ENCODE measurements at regions not wholly inside any gene's neighbourhood (a gene's known extent, or its start where the extent isn't known, plus 50 kb on each side); places are given as distances from the start of the nearest gene placed in this dataset.

DNA sequence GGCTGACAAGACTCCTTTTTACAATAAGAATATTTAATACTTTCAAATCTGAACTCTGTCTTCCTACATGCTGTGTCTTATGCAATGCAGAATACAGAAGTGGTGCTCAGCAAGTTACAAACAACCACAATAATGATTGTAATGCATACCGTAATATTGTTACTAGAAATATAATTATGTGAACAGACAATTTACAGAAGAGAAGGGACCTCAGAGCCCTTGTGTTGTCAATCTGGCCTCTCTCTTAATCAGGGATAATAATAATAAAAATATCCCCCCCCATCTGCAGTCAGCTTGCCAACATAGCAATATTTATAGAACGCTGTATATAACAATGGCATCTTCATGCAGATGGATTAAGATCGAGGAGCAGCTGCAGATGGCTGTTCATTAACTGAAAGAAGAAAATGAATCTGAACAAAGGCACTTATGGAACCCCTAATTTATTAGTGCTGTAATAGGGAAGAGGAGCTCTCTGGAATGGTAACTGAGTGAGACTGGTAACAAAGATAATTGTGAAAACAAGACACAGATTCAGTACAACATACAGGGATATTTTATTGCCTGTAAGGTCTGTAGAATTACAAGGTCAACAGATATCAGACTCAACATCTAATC lies 106.3 kb downstream of the TMEM26 start:
- Histone ChIP-seq H3K9me3 (no peaks in the 10 kb centered on the region), H3K27ac (no peak overlapping the region), H3K4me1 (no peaks in the 10 kb centered on the region), H3K36me3 (no peaks in the 10 kb centered on the region), H3K27me3 (no peaks in the 10 kb centered on the region), H3K4me3 (no peak overlapping the region)
- intact Hi-C loops (cut with DNase I) = no loop called here
- DNase-seq (ENCODE audit: extremely low spot score in 2 of 2) = no peak
- TF ChIP-seq, protein P1, sequence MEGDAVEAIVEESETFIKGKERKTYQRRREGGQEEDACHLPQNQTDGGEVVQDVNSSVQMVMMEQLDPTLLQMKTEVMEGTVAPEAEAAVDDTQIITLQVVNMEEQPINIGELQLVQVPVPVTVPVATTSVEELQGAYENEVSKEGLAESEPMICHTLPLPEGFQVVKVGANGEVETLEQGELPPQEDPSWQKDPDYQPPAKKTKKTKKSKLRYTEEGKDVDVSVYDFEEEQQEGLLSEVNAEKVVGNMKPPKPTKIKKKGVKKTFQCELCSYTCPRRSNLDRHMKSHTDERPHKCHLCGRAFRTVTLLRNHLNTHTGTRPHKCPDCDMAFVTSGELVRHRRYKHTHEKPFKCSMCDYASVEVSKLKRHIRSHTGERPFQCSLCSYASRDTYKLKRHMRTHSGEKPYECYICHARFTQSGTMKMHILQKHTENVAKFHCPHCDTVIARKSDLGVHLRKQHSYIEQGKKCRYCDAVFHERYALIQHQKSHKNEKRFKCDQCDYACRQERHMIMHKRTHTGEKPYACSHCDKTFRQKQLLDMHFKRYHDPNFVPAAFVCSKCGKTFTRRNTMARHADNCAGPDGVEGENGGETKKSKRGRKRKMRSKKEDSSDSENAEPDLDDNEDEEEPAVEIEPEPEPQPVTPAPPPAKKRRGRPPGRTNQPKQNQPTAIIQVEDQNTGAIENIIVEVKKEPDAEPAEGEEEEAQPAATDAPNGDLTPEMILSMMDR (IDR thresholded peaks at IDR 0.05) = no peak
- TF ChIP-seq POLR2AphosphoS5 (IDR thresholded peaks at IDR 0.05; ENCODE audit: insufficient read depth in 1 of 2, low read depth in 1 of 2) (no peak), POLR2A (IDR thresholded peaks at IDR 0.05) (no peak)

- Histone ChIP-seq H3K36me3 (no peaks in the 10 kb centered on the region), H3K27me3 (no peaks in the 10 kb centered on the region), H3K4me1 (no peaks in the 10 kb centered on the region), H3K27ac (no peak overlapping the region), H3K9me3 (no peaks in the 10 kb centered on the region), H3K4me3 (no peak overlapping the region)
- DNase-seq (ENCODE audit: extremely low spot score in 2 of 2) = no peak
- intact Hi-C loops (cut with DNase I) = no loop called here
- TF ChIP-seq POLR2A (IDR thresholded peaks at IDR 0.05) (no peak), POLR2AphosphoS5 (IDR thresholded peaks at IDR 0.05; ENCODE audit: insufficient read depth in 1 of 2, low read depth in 1 of 2) (no peak)
- TF ChIP-seq, protein P1 (IDR thresholded peaks at IDR 0.05) = no peak
Observed at GRCh38 chr10:61343796-61344195, 109.4 kb downstream of the TMEM26 start.

- intact Hi-C loops (cut with DNase I) = no loop called here
- no peaks in the 10 kb centered on the region for H3K4me1 ChIP-seq
- no peak for DNase-seq (ENCODE audit: extremely low spot score in 2 of 2)
Observed at GRCh38 chr10:61342858-61343572, 110.2 kb downstream of the TMEM26 start.

GRCh38 chr10:61341008-61341407 lies 112.2 kb downstream of the TMEM26 start:
- intact Hi-C loops (cut with DNase I) = no loop called here
- Histone ChIP-seq H3K4me1 (no peaks in the 10 kb centered on the region), H3K36me3 (no peaks in the 10 kb centered on the region), H3K4me3 (no peak overlapping the region), H3K27me3 (no peaks in the 10 kb centered on the region), H3K9me3 (no peaks in the 10 kb centered on the region), H3K27ac (no peak overlapping the region)
- TF ChIP-seq, protein P1 (IDR thresholded peaks at IDR 0.05) = no peak
- TF ChIP-seq POLR2A (IDR thresholded peaks at IDR 0.05) (no peak), POLR2AphosphoS5 (IDR thresholded peaks at IDR 0.05; ENCODE audit: insufficient read depth in 1 of 2, low read depth in 1 of 2) (no peak)
- no peak for DNase-seq (ENCODE audit: extremely low spot score in 2 of 2)

More at GRCh38 chr10:61342858-61343572, 110.2 kb downstream of the TMEM26 start:
- TF ChIP-seq POLR2AphosphoS5 (IDR thresholded peaks at IDR 0.05; ENCODE audit: insufficient read depth in 1 of 2, low read depth in 1 of 2) (no peak), POLR2A (IDR thresholded peaks at IDR 0.05) (no peak)
- TF ChIP-seq, protein P1 (IDR thresholded peaks at IDR 0.05) = no peak
- no peaks in the 10 kb centered on the region for H3K9me3 ChIP-seq
- no peak overlapping the region for H3K4me3 ChIP-seq
- no peak overlapping the region for H3K27ac ChIP-seq
- H3K36me3 ChIP-seq = no peaks in the 10 kb centered on the region
- no peaks in the 10 kb centered on the region for H3K27me3 ChIP-seq

DNA sequence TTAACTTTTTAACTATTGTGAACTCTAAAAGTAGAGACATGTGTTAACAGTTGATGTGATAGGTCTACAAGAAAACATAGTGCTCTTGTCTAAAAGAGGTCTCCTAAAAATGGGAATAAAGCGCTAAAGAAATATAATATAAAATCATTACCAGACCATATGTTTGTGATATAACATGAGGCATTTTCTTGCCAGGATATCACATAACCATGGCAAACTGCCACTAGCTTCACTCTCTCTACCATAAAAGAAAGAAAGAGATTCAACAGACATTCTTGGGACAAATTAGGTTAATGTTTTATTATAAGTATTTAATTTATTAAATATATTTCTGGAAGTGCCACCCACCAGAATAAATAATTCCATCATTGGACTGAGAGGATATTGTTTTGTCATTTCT lies 115.0 kb downstream of the TMEM26 start:
- TF ChIP-seq POLR2A (IDR thresholded peaks at IDR 0.05) (no peak), POLR2AphosphoS5 (IDR thresholded peaks at IDR 0.05; ENCODE audit: insufficient read depth in 1 of 2, low read depth in 1 of 2) (no peak)
- TF ChIP-seq, protein P1 (IDR thresholded peaks at IDR 0.05) = no peak
- intact Hi-C loops (cut with DNase I) = no loop called here
- no peaks in the 10 kb centered on the region for H3K9me3 ChIP-seq

More for the DNA sequence above, 115.0 kb downstream of the TMEM26 start:
- DNase-seq (ENCODE audit: extremely low spot score in 2 of 2) = no peak
- Histone ChIP-seq H3K36me3 (no peaks in the 10 kb centered on the region), H3K27ac (no peak overlapping the region), H3K4me3 (no peak overlapping the region), H3K27me3 (no peaks in the 10 kb centered on the region), H3K4me1 (no peaks in the 10 kb centered on the region)

Measured in vagina (tissue), 2 donors.